AG04450 (cell line): ENCODE measurements at regions not wholly inside any gene's neighbourhood (a gene's known extent, or its start where the extent isn't known, plus 50 kb on each side); places are given as distances from the start of the nearest gene placed in this dataset.

ENCODE experiments used
- CTCF ChIA-PET: fragments of 300-600, 350-600 bp; formaldehyde crosslinking; extraction: SDS; loops from one replicate; lab custom pipeline; 2022; ENCODE audit warnings: antibody characterized with exemption, inconsistent platforms; lab: Charles Lee
- POLR2A ChIA-PET: fragments of 350-600 bp; formaldehyde crosslinking; extraction: SDS; loops from one replicate; lab custom pipeline; 2021; ENCODE audit warnings: antibody characterized with exemption, inconsistent platforms; lab: Yijun Ruan, JAX
- DNase-seq: peaks from one replicate; pipeline ENCODE4 v3.0.0-alpha.2; 2011; ENCODE audit warnings: low read depth, low spot score
- H3K27ac ChIP-seq: one replicate; pipeline ENCODE4 v1.5.1; 2012; ENCODE audit warnings: low read depth, low read length, control low read depth
- H3K27me3 ChIP-seq: one replicate; pipeline ENCODE4 v1.6.0; 2012; ENCODE audit warnings: low read length; ENCODE audit not compliant: control insufficient read depth, insufficient read depth
- H3K4me3 ChIP-seq: 2 replicates; pipeline ENCODE4 v1.5.1; 2011; ENCODE audit warnings: mild to moderate bottlenecking, low read depth, low read length, control low read depth
- H3K9me3 ChIP-seq: 2 replicates; pipeline ENCODE4 v1.5.1; 2012; ENCODE audit warnings: low read length; ENCODE audit not compliant: control insufficient read depth, insufficient read depth
- TF ChIP-seq, protein P1 (sequence below): IDR thresholded peaks from 2 replicates; pipeline ENCODE4 v1.5.1; 2011; ENCODE audit warnings: low read depth, low read length, control low read depth, inconsistent platforms

DNA sequence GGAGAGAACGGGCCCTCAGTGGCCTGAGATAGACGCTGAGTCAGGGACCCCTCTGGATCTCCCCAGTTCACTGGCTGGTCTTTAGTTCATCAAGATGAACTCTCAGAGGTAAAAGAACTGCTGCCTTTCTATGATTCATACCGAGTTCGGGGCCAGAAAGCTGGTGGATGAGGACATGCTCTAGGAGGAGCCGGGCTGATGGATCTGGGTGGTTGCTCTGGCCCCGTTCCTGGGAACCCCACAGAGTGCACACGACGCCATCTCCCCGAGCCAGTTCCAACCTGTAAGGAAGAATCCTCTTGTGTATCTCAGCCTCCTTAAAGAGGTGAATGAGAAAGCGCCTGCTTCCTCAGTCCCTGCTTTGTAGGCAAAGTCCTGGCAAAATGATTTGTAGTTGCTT, 142.6 kb upstream of the PDE10A start:
- Histone ChIP-seq H3K27ac (no peak overlapping the region), H3K4me3 (no peak overlapping the region)
- CTCF ChIA-PET, result no interaction called here

DNA sequence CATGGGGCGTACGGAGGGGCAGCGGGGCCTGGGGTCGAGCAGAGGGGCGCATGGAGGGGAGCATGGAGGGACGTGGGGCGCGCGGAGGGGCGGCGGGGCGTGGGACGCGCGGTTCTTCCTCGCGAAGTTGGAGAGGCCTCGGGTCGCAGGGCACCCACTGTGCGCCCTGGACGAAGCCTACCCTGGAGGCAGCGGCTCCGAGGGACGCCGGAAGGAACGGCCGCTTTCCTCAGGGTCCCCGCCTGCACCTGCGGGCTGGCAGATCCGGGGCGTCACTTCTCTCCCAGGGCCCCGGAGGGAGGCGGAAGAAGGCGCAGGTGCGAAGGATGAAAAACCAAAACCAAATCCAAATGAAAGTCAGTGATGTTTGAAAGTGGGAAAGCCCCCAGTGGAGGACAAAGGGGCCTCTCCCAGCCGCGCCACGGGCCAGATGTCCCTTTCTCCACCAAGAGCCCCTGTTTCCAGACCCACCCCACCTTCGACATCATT, 142.1 kb upstream of the PDE10A start:
- Histone ChIP-seq H3K4me3 (no peak overlapping the region), H3K9me3 (no peaks in the 10 kb centered on the region; the same call in 1 of the 2 replicates), H3K27me3 (peaks cover 2% of the 10 kb centered on the region), H3K27ac (no peak overlapping the region)
- CTCF ChIA-PET, result no interaction called here
- TF ChIP-seq, protein P1, sequence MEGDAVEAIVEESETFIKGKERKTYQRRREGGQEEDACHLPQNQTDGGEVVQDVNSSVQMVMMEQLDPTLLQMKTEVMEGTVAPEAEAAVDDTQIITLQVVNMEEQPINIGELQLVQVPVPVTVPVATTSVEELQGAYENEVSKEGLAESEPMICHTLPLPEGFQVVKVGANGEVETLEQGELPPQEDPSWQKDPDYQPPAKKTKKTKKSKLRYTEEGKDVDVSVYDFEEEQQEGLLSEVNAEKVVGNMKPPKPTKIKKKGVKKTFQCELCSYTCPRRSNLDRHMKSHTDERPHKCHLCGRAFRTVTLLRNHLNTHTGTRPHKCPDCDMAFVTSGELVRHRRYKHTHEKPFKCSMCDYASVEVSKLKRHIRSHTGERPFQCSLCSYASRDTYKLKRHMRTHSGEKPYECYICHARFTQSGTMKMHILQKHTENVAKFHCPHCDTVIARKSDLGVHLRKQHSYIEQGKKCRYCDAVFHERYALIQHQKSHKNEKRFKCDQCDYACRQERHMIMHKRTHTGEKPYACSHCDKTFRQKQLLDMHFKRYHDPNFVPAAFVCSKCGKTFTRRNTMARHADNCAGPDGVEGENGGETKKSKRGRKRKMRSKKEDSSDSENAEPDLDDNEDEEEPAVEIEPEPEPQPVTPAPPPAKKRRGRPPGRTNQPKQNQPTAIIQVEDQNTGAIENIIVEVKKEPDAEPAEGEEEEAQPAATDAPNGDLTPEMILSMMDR, result no peak
- POLR2A ChIA-PET, result no interaction called here
- no peak for DNase-seq

More for the DNA sequence above, 142.6 kb upstream of the PDE10A start:
- peaks cover 2% of the 10 kb centered on the region for H3K27me3 ChIP-seq
- POLR2A ChIA-PET, result no interaction called here
- TF ChIP-seq, protein P1, result no peak
- no peak for DNase-seq
- H3K9me3 ChIP-seq, result no peaks in the 10 kb centered on the region; the same call in 1 of the 2 replicates

DNA sequence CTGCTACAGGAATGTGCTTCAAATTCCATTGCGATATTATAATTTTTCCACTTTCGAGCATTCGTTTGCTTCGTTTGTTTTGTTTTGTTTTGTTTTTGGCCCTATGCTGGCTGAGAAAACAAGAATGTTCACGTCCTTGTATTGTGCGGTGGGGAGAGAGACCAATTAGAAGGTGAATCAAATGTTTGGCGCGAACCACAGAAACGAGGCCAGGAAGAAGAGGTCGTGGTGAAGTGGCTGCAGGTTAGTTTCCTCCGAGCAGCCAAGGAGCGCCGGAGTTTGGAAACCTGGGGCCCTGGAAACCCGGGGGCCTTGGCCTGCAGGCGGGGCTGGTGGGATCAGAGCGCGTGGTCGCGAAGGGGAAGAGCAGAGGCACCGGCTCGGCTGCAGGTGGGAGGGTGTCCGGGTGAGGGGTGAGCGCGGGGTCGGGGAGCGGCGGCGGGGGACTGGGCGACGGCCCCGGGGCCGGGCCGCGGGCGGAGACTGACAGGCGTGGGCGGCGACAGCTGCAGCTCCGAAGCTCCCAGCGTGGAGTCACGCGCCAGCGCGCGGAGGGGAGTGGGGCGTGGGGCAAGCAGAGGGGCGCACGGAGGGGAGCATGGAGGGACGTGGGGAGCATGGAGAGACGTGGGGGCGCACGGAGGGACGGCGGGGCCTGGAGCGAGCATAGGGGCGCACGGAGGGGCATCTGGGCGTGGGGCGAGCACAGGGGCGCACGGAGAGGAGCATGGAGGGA, 141.5 kb upstream of the PDE10A start:
- Histone ChIP-seq H3K9me3 (no peaks in the 10 kb centered on the region; the same call in 1 of the 2 replicates), H3K27me3 (peaks cover 2% of the 10 kb centered on the region), H3K4me3 (peak overlapping the region; percentile 20), H3K27ac (no peak overlapping the region)
- CTCF ChIA-PET, result no interaction called here
- DNase-seq, result no peak
- POLR2A ChIA-PET, result no interaction called here
- TF ChIP-seq, protein P1, result no peak

DNA sequence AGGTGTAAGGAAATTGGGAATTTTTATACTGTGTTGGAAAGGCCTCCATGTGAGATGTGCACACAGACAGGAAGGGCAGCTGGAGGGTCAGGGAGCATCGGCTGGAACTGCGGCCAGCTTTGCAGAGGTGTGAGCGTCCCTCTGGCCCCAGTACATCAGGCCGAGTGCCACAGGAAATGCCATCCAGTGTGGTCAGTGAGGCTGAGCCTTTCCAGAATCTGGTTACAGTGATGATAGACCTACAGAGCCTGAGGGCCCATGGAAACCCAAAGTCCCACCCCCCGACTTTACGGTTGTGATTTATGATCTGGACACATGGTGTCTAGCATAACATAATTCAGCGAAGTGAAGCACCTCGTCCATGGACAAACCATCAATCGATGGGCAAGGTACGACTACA, 137.3 kb upstream of the PDE10A start:
- Histone ChIP-seq H3K27ac (no peak overlapping the region), H3K27me3 (no peaks in the 10 kb centered on the region), H3K4me3 (no peak overlapping the region), H3K9me3 (no peaks in the 10 kb centered on the region; the same call in 1 of the 2 replicates)
- CTCF ChIA-PET, result no interaction called here
- TF ChIP-seq, protein P1, result no peak
- DNase-seq, result no peak
- POLR2A ChIA-PET, result no interaction called here

DNA sequence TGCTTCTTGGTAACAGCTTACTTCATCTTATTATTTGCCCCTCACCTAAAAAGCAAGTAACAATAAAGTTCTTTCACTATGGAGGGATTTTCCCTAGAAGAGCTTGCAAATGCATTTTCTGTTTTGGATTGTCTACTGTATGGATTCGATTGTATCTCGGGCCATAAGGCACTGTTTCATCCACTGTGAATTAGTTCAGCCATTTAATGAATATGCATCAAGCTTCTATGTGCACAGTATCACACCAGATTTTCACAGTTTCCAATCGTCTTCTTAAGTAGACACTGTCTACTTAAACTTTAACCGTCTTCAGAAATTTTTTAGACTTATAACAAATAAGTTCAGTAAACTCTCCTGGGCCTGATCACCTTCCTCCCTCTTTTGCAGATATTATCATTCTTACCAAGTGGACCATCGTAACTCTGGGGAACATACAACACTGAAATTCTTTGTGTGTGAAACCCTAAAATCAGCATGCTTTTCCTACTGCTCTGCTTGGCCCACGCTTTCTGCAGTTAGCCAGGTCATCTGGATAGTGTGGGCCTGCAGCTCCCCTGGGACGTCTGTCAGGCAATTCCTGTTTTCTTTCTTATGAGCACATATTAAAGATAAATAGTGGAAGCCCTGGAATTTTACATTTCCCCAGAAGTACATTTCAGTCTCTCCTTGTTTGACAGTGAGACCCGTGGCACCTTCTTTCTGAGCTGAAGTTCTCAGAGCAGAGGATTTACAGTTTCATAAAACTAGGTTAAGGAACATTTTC, 136.5 kb upstream of the PDE10A start:
- no peak overlapping the region for H3K4me3 ChIP-seq
- POLR2A ChIA-PET, result no interaction called here
- no peaks in the 10 kb centered on the region for H3K27me3 ChIP-seq
- H3K27ac ChIP-seq, result no peak overlapping the region
- no peak for DNase-seq
- CTCF ChIA-PET, result no interaction called here
- TF ChIP-seq, protein P1, result no peak
- no peaks in the 10 kb centered on the region for H3K9me3 ChIP-seq
